ELF-1 (cell line): ENCODE measurements at regions not wholly inside any gene's neighbourhood (a gene's known extent, or its start where the extent isn't known, plus 50 kb on each side); places are given as distances from the start of the nearest gene placed in this dataset.

ENCODE experiments used
- DNase-seq: peaks from one replicate; pipeline ENCODE4 v3.0.0-alpha.2; 2016; ENCODE audit warnings: low read depth, low spot score

GRCh38 chr20:52645822-52646221 lies 326.3 kb upstream of the TSHZ2 start:
- no peak for DNase-seq

DNA sequence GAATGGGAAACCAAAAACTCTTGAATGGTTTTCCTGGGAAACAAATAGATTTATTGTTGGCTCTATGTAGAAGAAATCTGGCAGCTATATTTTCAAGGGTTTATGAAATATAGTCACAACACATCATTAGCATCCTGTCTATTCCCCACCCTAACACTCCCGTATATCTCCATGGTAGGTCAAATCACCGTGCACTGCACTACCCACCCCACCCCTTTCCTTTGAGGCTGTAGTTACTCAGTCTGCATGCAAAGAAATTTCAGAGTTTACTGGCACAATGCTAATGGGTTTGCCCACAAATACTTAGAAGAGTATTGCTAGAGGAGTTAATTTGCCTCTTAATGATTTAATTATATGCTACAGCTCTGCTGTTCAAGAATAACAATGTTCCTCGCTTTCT lies 329.1 kb upstream of the TSHZ2 start:
- no peak for DNase-seq

GRCh38 chr20:52637201-52637600 lies 335.0 kb upstream of the TSHZ2 start:
- no peak for DNase-seq

DNA sequence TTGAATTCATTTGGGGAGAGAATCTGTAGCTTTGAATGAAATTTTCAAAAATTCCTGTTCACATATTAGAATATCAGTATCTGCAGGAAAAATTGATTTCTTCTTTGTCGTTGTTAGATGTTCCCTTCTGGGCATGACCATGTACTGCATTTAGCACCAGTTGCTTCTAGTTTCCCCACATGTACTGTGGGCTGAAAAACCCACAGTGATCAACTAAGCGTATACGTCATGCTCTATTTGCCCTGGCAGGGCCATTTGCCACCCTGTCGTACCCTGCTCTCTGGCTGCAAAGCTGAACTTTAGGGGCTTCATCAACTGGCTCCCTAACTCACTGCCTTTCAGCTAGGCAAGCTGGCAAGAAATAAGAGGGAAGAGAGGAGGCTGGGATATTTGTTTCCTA lies 340.7 kb upstream of the TSHZ2 start:
- DNase-seq = no peak

DNA sequence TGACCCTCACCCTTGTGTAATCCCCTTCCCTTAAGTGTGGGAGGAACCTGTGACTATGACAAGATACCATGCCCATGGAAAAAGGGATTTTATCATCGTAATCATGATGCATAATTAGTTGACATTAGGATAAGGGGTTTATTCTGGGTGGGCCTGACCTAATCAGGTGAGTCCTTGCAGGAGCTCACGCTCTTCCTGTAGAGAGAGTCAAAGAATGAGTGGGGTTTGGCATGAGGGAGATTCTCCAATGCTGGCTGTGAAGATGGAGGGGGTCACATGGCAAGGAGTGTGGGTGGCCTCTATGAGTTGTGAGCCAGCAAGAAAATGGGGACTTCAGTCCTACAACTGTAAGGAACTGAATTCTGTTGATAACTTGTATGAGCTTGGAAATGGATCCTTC lies 342.0 kb upstream of the TSHZ2 start:
- no peak for DNase-seq

- DNase-seq = no peak
Measured at GRCh38 chr20:52624281-52624680, 347.9 kb upstream of the TSHZ2 start.

DNA sequence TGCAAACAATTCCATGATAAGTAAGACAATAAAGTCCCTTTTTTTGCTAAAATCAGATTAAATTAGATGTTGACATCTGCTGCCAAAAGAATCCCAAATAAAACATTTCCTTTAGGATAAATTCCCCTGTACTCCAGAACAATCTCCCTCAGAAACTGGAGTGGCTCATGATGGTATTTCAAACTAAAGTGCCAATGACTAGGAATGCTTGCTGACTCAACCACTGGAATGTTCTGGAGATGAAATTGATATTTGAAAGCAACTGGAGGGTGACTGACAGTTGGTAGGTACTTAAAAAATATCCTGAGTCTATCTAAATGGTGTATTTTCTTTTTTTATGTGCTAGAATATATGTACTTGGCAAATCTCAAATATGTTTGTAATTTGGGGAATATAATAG lies 350.1 kb upstream of the TSHZ2 start:
- no peak for DNase-seq

DNA sequence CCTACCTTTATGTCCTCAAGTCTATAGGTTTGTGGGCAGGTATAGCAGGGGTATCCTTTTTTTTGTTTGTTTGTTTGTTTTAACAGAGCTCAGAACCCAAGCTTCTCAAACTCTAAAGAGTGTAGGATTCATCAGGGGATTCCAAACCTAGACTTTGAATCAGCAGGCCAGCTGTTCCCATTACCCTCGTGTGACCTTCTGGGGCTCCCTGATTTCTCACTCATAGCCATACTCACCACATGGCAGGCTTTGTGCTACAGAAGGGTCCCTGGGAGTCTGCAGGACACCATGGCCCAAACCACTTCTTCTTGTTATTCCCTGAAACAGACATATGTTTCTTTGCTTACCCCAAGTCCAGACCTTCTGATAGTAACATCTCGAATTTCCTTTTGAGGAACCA lies 350.8 kb upstream of the TSHZ2 start:
- DNase-seq = no peak

- DNase-seq = no peak
Measured at GRCh38 chr20:52619671-52620070, 352.5 kb upstream of the TSHZ2 start.

DNA sequence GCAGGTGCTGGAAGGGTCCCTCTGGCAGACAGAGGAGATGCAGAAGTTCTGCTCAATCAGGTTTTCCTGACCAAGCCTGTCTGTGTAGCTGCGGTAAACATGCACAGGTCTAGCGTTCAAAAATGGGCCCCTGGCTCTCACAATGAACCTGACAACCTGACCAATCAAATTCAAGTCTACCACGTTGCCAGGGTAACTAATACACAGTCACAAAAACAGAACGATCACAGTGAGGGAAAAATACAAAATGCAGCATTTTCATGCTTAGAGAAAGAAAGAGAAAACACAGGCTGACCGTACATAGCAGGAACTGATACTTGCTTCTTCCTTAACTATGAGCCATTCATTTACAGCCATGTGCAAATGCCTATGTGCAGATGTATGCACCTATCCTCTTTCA lies 353.1 kb upstream of the TSHZ2 start:
- DNase-seq = no peak

DNA sequence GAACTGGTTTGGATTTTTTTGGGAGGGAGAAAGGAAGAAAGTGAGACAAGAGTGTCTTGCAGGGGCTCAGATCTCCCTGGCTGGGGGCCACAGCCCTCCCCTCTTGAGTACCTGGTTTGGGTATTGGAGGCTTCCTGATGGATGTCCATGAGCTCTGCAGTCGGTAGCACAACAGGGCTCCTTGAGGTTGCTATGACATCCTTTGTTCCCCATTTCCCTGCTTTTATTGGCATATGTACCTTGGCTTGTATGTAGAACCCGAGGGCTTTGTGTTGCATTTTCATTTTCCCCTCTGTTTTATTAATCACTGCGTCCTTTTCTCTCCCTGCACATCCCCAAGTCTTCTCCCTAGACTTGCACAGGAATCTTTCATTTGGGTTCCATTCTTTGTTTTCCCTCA lies 355.5 kb upstream of the TSHZ2 start:
- no peak for DNase-seq

GRCh38 chr20:52614051-52614863 lies 357.9 kb upstream of the TSHZ2 start:
- DNase-seq = no peak

DNA sequence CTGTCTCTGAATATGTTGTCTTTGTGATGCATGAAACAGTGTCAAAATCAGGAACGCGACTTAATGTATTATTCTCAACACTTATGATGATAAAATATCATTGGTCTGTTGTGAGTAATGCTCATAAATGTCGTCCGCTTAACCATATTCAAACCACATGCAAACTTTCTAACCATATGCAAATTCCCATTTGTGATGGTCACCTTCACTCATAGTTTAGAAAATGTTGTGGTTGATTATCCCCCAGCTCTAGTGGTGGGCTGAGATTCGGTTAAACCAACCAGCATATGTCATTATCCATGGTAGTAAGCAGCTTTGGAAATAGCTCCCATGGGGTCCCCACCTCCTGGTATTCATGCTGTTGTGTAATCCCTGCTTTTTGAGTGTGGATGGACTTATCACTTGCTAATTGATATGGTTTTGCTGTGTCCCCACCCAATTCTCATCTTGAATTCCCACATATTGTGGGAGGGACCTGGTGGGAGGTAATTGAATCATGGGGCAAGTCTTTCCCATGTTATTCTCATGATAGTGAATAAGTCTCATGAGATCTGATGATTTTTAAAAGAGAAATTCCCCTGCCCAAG lies 360.0 kb upstream of the TSHZ2 start:
- no peak for DNase-seq

GRCh38 chr20:52610749-52611148 lies 361.4 kb upstream of the TSHZ2 start:
- DNase-seq = no peak

DNA sequence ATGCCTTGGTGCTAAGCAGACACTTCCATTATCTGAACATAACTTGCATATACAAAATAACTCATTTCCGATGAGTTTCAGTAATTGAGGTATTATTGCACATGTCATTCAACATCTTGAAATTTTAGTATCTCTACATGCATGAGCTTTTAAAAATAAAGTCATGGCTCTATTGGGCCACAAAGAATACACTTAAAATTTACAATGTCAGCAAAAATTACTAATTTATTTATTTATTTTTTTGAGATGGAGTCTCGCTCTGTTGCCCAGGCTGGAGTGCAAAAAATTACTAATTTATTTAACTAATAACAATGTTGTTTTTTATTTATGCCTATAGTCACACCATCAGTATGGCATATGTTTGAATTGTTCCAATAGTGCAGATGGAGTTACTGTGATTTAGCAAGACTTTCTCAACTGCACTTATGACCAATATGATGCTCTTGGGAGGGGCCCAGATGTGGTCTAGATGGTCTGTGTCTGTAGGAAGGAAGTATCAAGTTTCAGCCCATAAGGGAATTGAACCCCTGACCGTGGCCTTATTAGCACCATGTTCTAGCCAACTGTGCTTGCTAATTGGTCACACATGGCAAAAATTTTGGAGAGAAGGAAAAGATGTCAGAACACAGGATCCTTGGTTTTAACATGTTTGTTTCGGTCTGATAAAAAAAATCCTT lies 370.7 kb upstream of the TSHZ2 start:
- no peak for DNase-seq

DNA sequence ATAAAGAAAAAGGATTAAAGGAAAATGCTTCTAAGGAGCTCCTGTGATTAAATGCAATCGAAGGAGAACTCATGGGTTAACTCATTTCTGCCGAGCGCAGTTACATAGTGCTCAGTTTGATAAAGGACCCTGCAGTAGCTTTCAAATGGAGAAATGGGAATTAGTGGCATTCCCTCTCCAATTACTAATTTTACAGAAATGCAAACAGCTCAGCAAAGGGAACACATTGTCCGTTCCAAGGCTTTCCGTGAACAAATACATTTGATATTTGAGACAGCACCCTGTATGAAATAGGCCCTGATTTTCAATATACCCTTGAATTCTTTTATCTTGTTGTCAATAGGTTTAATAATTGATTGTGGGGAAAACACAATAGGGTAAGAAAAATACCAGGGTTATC lies 375.9 kb upstream of the TSHZ2 start:
- DNase-seq = no peak

DNA sequence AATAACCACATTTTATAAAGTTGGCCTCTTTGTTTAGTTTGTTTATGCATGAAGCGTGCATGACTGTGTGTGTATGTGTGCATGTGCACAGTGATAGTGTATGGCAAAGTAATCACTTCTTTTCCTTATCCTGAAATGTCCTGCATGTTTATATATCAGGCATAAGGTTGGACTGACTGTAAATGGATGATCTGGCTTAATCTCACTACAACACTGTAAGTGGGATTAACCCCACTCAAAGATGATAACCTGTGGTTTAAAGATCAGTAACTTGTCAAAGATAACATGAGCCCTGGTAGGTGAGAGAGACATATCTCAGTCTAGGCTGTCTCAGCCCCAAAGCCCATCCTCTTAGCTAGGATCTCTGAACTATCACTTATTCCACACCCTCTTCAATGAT lies 376.6 kb upstream of the TSHZ2 start:
- DNase-seq = no peak

GRCh38 chr20:52593654-52594053 lies 378.5 kb upstream of the TSHZ2 start:
- DNase-seq = no peak

GRCh38 chr20:52592567-52592966 lies 379.6 kb upstream of the TSHZ2 start:
- DNase-seq = no peak

- DNase-seq = no peak
Measured at GRCh38 chr20:52590100-52590499, 382.1 kb upstream of the TSHZ2 start.

- no peak for DNase-seq
Measured at GRCh38 chr20:52589251-52589812, 382.8 kb upstream of the TSHZ2 start.

- DNase-seq = no peak
Measured at GRCh38 chr20:52586660-52587059, 385.5 kb upstream of the TSHZ2 start.

GRCh38 chr20:52585333-52585732 lies 386.8 kb upstream of the TSHZ2 start:
- DNase-seq = no peak
